GM23338 (cell line): ENCODE measurements at regions not wholly inside any gene's neighbourhood (a gene's known extent, or its start where the extent isn't known, plus 50 kb on each side); places are given as distances from the start of the nearest gene placed in this dataset.

Experiments
- ATAC-seq: fragments of 200-7000 bp; cut with Tn5 transposase; 3 replicates; pipeline ENCODE4 v1.9.1; 2020
- DNase-seq: peaks from one replicate; pipeline ENCODE4 v3.0.0-alpha.2; 2015; ENCODE audit warnings: low spot score
- H2AFZ ChIP-seq: fragments of 200-600 bp; sonication (generic); 2 replicates; pipeline ENCODE4 v1.8.0; 2016; ENCODE audit warnings: antibody characterized with exemption, mild to moderate bottlenecking, moderate library complexity
- H3F3A ChIP-seq: fragments of 200-600 bp; sonication (generic); replicated peaks from 2 replicates; pipeline ENCODE4 v1.8.0; 2017; ENCODE audit warnings: antibody characterized with exemption, mixed run types, low read depth
- H3K27ac ChIP-seq: fragments of 200-600 bp; sonication (generic); 2 replicates; pipeline ENCODE4 v1.6.1; 2016; ENCODE audit warnings: low read depth
- H3K27me3 ChIP-seq: fragments of 200-600 bp; sonication (generic); 2 replicates; pipeline ENCODE4 v1.8.0; 2016; ENCODE audit warnings: mild to moderate bottlenecking, mixed run types, moderate library complexity; ENCODE audit not compliant: insufficient read depth
- H3K36me3 ChIP-seq: fragments of 200-600 bp; sonication (generic); 2 replicates; pipeline ENCODE4 v1.8.0; 2016; ENCODE audit warnings: mild to moderate bottlenecking; ENCODE audit not compliant: insufficient read depth
- H3K4me1 ChIP-seq: fragments of 200-600 bp; sonication (generic); 2 replicates; pipeline ENCODE4 v1.8.0; 2016; ENCODE audit warnings: mild to moderate bottlenecking, moderate library complexity; ENCODE audit not compliant: insufficient read depth
- H3K4me2 ChIP-seq: fragments of 200-600 bp; sonication (generic); 2 replicates; pipeline ENCODE4 v1.7.1; 2017; ENCODE audit warnings: mixed run types
- H3K4me3 ChIP-seq: fragments of 200-600 bp; sonication (generic); 2 replicates; pipeline ENCODE4 v1.6.1; 2016; ENCODE audit warnings: mixed run types
- H3K79me2 ChIP-seq: fragments of 200-600 bp; sonication (generic); replicated peaks from 2 replicates; pipeline ENCODE4 v1.8.0; 2017; ENCODE audit warnings: mild to moderate bottlenecking; ENCODE audit not compliant: insufficient read depth
- H3K9me2 ChIP-seq: fragments of 200-600 bp; sonication (generic); 2 replicates; pipeline ENCODE4 v1.8.0; 2017; ENCODE audit not compliant: insufficient read depth
- H4K20me1 ChIP-seq: fragments of 200-600 bp; sonication (generic); replicated peaks from 2 replicates; pipeline ENCODE4 v1.8.0; 2017; ENCODE audit warnings: mild to moderate bottlenecking; ENCODE audit not compliant: insufficient read depth
- H3K27ac Mint-ChIP-seq: 2 replicates; pipeline ENCODE4 v1.8.0; 2020; ENCODE audit warnings: inconsistent platforms, mild to moderate bottlenecking, moderate library complexity, mixed read lengths
- H3K27me3 Mint-ChIP-seq: 3 replicates; pipeline ENCODE4 v1.8.0; 2022; ENCODE audit warnings: low read depth, mild to moderate bottlenecking, moderate library complexity, mixed read lengths, inconsistent platforms; ENCODE audit not compliant: insufficient read depth, poor library complexity
- H3K36me3 Mint-ChIP-seq: 3 replicates; pipeline ENCODE4 v1.8.0; 2021; ENCODE audit warnings: low read depth, mild to moderate bottlenecking, inconsistent platforms, moderate library complexity, mixed read lengths
- H3K4me1 Mint-ChIP-seq: 3 replicates; pipeline ENCODE4 v1.8.0; 2020; ENCODE audit warnings: mild to moderate bottlenecking, inconsistent platforms, mixed read lengths
- H3K4me3 Mint-ChIP-seq: 3 replicates; pipeline ENCODE4 v1.8.0; 2021; ENCODE audit warnings: moderate library complexity, mild to moderate bottlenecking, inconsistent platforms, mixed read lengths
- H3K9me3 Mint-ChIP-seq: 3 replicates; pipeline ENCODE4 v1.8.0; 2020; ENCODE audit warnings: moderate library complexity, mild to moderate bottlenecking, inconsistent platforms, mixed read lengths
- CREB1 ChIP-seq: fragments of 250-450 bp; sonication (Bioruptor Pico); IDR thresholded peaks from 2 replicates; pipeline ENCODE4 v1.5.0; 2020; ENCODE audit warnings: low read depth, mild to moderate bottlenecking, moderate library complexity
- EZH2 ChIP-seq: fragments of 200-600 bp; sonication (generic); IDR thresholded peaks from one replicate; pipeline ENCODE4 v1.8.0; 2017; ENCODE audit warnings: antibody characterized with exemption, mild to moderate bottlenecking, low read depth; ENCODE audit not compliant: unreplicated experiment
- EZH2phosphoT487 ChIP-seq: fragments of 200-600 bp; sonication (generic); IDR thresholded peaks from one replicate; pipeline ENCODE4 v1.8.1; 2018; ENCODE audit warnings: antibody characterized with exemption; ENCODE audit not compliant: unreplicated experiment
- JUNB ChIP-seq: IDR thresholded peaks from one replicate; pipeline ENCODE4 v1.6.1; 2016; ENCODE audit warnings: antibody characterized with exemption; ENCODE audit not compliant: unreplicated experiment
- NANOG ChIP-seq: IDR thresholded peaks from 2 replicates; pipeline ENCODE4 v1.6.1; 2016; ENCODE audit warnings: antibody characterized with exemption, borderline replicate concordance
- POLR2AphosphoS5 ChIP-seq: IDR thresholded peaks from 2 replicates; pipeline ENCODE4 v1.6.1; 2016; ENCODE audit warnings: antibody characterized with exemption, low read depth
- STAT1 ChIP-seq: IDR thresholded peaks from one replicate; pipeline ENCODE4 v1.6.1; 2016; ENCODE audit warnings: antibody characterized with exemption; ENCODE audit not compliant: unreplicated experiment
- ZNF114 ChIP-seq: fragments of 250-450 bp; sonication (Bioruptor Pico); IDR thresholded peaks from 2 replicates; pipeline ENCODE4 v1.5.0; 2020; ENCODE audit warnings: mild to moderate bottlenecking, moderate library complexity
- ZNF331 ChIP-seq: fragments of 250-450 bp; sonication (Bioruptor Pico); IDR thresholded peaks from 2 replicates; pipeline ENCODE4 v1.5.0; 2020; ENCODE audit warnings: low read depth, mild to moderate bottlenecking, moderate library complexity
- TF ChIP-seq, protein P1 (sequence below), 2 experiments: fragments of 200-600 bp in 1 of 2; sonication (generic) in 1 of 2; conservative IDR thresholded peaks; 2 replicates each; pipeline versions ENCODE4 v1.5.1 to v1.6.1; 2016 to 2017; ENCODE audit warnings: antibody characterized with exemption in 2 of 2, low read depth in 2 of 2, mild to moderate bottlenecking in 2 of 2, moderate library complexity in 1 of 2
- TF ChIP-seq, protein P2 (sequence below): IDR thresholded peaks from 2 replicates; pipeline ENCODE4 v1.6.1; 2016; ENCODE audit warnings: antibody characterized with exemption
- TF ChIP-seq, protein P3 (sequence below): IDR thresholded peaks from one replicate; pipeline ENCODE4 v1.6.1; 2018; ENCODE audit warnings: antibody characterized with exemption; ENCODE audit not compliant: unreplicated experiment
- TF ChIP-seq, protein P4 (sequence below): fragments of 250-450 bp; sonication (Bioruptor Pico); IDR thresholded peaks from 2 replicates; pipeline ENCODE4 v1.5.0; 2020; ENCODE audit warnings: mild to moderate bottlenecking, moderate library complexity

DNA sequence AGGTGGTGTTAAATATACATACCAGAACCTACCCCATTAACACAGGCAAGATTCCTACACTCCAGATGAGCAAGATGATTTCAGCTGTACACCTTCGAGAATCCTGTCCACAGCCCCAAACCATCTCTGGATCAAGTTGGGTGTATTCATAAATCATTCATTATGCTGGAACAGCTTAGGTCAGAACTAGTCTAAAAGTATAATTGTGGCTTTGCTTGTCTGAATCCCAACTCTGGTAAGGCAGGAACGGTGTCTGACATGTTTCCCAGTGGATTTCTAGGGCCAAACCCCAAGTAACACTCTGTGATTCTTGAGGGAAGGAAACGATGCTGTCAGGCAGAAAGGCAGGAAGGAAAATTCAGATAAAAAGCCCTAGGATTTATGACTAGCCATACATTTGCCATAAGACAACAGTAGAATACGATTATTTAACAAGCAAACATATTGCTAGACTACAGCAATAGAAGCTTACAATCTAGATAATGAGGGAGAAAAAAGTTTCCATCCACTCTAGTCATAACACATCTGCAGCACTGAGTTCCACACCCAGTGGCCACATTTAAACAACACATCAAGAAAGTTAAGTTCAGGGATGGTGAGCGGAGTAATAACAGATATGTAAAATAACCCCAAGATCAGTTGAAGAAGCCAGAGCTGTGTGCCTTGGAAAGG, 444.8 kb downstream of the RND3 start:
- no peaks in the 10 kb centered on the region for H3K27me3 ChIP-seq
- Mint-ChIP-seq H3K9me3 (no peaks in the 10 kb centered on the region), H3K36me3 (no peaks in the 10 kb centered on the region), H3K27ac (no peak overlapping the region), H3K4me1 (peaks cover 13% of the 10 kb centered on the region), H3K27me3 (peaks cover 2% of the 10 kb centered on the region), H3K4me3 (no peak overlapping the region)
- DNase-seq (no peak), ATAC-seq (no peak)
- no peak overlapping the region for H3K4me2 ChIP-seq
- H3K9me2 ChIP-seq: peaks cover 5% of the 10 kb centered on the region; the same call in 1 of the 2 replicates
- H3K4me1 ChIP-seq: peaks cover 13% of the 10 kb centered on the region; the same call in 1 of the 2 replicates
- TF ChIP-seq JUNB (no peak), POLR2AphosphoS5 (no peak), NANOG (no peak), ZNF114 (CRISPR knock-in tag) (no peak), STAT1 (no peak), ZNF331 (CRISPR knock-in tag) (no peak), EZH2 (no peak), CREB1 (CRISPR knock-in tag) (no peak), EZH2phosphoT487 (no peak)
- TF ChIP-seq, protein P1, sequence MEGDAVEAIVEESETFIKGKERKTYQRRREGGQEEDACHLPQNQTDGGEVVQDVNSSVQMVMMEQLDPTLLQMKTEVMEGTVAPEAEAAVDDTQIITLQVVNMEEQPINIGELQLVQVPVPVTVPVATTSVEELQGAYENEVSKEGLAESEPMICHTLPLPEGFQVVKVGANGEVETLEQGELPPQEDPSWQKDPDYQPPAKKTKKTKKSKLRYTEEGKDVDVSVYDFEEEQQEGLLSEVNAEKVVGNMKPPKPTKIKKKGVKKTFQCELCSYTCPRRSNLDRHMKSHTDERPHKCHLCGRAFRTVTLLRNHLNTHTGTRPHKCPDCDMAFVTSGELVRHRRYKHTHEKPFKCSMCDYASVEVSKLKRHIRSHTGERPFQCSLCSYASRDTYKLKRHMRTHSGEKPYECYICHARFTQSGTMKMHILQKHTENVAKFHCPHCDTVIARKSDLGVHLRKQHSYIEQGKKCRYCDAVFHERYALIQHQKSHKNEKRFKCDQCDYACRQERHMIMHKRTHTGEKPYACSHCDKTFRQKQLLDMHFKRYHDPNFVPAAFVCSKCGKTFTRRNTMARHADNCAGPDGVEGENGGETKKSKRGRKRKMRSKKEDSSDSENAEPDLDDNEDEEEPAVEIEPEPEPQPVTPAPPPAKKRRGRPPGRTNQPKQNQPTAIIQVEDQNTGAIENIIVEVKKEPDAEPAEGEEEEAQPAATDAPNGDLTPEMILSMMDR (conservative IDR thresholded peaks at IDR 0.05; ENCODE audit: low read depth in 2 of 2): no peak
- TF ChIP-seq, protein P2, sequence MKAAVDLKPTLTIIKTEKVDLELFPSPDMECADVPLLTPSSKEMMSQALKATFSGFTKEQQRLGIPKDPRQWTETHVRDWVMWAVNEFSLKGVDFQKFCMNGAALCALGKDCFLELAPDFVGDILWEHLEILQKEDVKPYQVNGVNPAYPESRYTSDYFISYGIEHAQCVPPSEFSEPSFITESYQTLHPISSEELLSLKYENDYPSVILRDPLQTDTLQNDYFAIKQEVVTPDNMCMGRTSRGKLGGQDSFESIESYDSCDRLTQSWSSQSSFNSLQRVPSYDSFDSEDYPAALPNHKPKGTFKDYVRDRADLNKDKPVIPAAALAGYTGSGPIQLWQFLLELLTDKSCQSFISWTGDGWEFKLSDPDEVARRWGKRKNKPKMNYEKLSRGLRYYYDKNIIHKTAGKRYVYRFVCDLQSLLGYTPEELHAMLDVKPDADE: no peak
- TF ChIP-seq, protein P3, sequence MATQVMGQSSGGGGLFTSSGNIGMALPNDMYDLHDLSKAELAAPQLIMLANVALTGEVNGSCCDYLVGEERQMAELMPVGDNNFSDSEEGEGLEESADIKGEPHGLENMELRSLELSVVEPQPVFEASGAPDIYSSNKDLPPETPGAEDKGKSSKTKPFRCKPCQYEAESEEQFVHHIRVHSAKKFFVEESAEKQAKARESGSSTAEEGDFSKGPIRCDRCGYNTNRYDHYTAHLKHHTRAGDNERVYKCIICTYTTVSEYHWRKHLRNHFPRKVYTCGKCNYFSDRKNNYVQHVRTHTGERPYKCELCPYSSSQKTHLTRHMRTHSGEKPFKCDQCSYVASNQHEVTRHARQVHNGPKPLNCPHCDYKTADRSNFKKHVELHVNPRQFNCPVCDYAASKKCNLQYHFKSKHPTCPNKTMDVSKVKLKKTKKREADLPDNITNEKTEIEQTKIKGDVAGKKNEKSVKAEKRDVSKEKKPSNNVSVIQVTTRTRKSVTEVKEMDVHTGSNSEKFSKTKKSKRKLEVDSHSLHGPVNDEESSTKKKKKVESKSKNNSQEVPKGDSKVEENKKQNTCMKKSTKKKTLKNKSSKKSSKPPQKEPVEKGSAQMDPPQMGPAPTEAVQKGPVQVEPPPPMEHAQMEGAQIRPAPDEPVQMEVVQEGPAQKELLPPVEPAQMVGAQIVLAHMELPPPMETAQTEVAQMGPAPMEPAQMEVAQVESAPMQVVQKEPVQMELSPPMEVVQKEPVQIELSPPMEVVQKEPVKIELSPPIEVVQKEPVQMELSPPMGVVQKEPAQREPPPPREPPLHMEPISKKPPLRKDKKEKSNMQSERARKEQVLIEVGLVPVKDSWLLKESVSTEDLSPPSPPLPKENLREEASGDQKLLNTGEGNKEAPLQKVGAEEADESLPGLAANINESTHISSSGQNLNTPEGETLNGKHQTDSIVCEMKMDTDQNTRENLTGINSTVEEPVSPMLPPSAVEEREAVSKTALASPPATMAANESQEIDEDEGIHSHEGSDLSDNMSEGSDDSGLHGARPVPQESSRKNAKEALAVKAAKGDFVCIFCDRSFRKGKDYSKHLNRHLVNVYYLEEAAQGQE: no peak
- TF ChIP-seq, protein P4, sequence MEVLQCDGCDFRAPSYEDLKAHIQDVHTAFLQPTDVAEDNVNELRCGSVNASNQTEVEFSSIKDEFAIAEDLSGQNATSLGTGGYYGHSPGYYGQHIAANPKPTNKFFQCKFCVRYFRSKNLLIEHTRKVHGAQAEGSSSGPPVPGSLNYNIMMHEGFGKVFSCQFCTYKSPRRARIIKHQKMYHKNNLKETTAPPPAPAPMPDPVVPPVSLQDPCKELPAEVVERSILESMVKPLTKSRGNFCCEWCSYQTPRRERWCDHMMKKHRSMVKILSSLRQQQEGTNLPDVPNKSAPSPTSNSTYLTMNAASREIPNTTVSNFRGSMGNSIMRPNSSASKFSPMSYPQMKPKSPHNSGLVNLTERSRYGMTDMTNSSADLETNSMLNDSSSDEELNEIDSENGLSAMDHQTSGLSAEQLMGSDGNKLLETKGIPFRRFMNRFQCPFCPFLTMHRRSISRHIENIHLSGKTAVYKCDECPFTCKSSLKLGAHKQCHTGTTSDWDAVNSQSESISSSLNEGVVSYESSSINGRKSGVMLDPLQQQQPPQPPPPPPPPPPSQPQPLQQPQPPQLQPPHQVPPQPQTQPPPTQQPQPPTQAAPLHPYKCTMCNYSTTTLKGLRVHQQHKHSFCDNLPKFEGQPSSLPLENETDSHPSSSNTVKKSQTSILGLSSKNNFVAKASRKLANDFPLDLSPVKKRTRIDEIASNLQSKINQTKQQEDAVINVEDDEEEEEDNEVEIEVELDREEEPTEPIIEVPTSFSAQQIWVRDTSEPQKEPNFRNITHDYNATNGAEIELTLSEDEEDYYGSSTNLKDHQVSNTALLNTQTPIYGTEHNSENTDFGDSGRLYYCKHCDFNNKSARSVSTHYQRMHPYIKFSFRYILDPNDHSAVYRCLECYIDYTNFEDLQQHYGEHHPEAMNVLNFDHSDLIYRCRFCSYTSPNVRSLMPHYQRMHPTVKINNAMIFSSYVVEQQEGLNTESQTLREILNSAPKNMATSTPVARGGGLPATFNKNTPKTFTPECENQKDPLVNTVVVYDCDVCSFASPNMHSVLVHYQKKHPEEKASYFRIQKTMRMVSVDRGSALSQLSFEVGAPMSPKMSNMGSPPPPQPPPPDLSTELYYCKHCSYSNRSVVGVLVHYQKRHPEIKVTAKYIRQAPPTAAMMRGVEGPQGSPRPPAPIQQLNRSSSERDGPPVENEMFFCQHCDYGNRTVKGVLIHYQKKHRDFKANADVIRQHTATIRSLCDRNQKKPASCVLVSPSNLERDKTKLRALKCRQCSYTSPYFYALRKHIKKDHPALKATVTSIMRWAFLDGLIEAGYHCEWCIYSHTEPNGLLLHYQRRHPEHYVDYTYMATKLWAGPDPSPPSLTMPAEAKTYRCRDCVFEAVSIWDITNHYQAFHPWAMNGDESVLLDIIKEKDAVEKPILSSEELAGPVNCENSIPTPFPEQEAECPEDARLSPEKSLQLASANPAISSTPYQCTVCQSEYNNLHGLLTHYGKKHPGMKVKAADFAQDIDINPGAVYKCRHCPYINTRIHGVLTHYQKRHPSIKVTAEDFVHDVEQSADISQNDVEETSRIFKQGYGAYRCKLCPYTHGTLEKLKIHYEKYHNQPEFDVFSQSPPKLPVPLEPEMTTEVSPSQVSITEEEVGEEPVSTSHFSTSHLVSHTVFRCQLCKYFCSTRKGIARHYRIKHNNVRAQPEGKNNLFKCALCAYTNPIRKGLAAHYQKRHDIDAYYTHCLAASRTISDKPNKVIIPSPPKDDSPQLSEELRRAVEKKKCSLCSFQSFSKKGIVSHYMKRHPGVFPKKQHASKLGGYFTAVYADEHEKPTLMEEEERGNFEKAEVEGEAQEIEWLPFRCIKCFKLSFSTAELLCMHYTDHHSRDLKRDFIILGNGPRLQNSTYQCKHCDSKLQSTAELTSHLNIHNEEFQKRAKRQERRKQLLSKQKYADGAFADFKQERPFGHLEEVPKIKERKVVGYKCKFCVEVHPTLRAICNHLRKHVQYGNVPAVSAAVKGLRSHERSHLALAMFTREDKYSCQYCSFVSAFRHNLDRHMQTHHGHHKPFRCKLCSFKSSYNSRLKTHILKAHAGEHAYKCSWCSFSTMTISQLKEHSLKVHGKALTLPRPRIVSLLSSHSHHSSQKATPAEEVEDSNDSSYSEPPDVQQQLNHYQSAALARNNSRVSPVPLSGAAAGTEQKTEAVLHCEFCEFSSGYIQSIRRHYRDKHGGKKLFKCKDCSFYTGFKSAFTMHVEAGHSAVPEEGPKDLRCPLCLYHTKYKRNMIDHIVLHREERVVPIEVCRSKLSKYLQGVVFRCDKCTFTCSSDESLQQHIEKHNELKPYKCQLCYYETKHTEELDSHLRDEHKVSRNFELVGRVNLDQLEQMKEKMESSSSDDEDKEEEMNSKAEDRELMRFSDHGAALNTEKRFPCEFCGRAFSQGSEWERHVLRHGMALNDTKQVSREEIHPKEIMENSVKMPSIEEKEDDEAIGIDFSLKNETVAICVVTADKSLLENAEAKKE (CRISPR knock-in tag): no peak
- H3K4me3 ChIP-seq: no peak overlapping the region
- H4K20me1 ChIP-seq: no peaks in the 10 kb centered on the region
- no peak overlapping the region for H3K27ac ChIP-seq
- no peaks in the 10 kb centered on the region for H3K79me2 ChIP-seq
- no peaks in the 10 kb centered on the region for H3F3A ChIP-seq
- no peak overlapping the region for H2AFZ ChIP-seq
- H3K36me3 ChIP-seq: no peaks in the 10 kb centered on the region
